Karpas-422 (cell line): ENCODE measurements at regions not wholly inside any gene's neighbourhood (a gene's known extent, or its start where the extent isn't known, plus 50 kb on each side); places are given as distances from the start of the nearest gene placed in this dataset.

Experiments
- DNase-seq: peaks from one replicate; pipeline ENCODE4 v3.0.0-alpha.2; 2015
- H2AFZ ChIP-seq: fragments of 200-600 bp; sonication (generic); 2 replicates; pipeline ENCODE4 v1.6.1; 2014; ENCODE audit warnings: antibody characterized with exemption, low read length, mixed read lengths
- H3K27ac ChIP-seq: fragments of 200-600 bp; sonication (generic); 2 replicates; pipeline ENCODE4 v1.5.1; 2014; ENCODE audit warnings: mild to moderate bottlenecking, low read length, moderate library complexity
- H3K27me3 ChIP-seq: fragments of 200-600 bp; sonication (generic); 2 replicates; pipeline ENCODE4 v1.6.1; 2014; ENCODE audit warnings: low read length, mixed read lengths
- H3K36me3 ChIP-seq: fragments of 200-600 bp; sonication (generic); 2 replicates; pipeline ENCODE4 v1.6.1; 2014; ENCODE audit warnings: low read length, mixed read lengths; ENCODE audit not compliant: insufficient read depth
- H3K4me1 ChIP-seq: fragments of 200-600 bp; sonication (generic); 2 replicates; pipeline ENCODE4 v1.6.1; 2014; ENCODE audit warnings: mild to moderate bottlenecking, low read length, mixed read lengths
- H3K4me2 ChIP-seq: fragments of 200-600 bp; sonication (generic); 2 replicates; pipeline ENCODE4 v1.6.1; 2014; ENCODE audit warnings: low read length, low read depth, mild to moderate bottlenecking; ENCODE audit not compliant: poor library complexity, severe bottlenecking
- H3K4me3 ChIP-seq: fragments of 200-600 bp; sonication (generic); 2 replicates; pipeline ENCODE4 v1.5.1; 2014; ENCODE audit warnings: mild to moderate bottlenecking, antibody characterized with exemption, low read length, mixed read lengths
- H3K79me2 ChIP-seq: fragments of 200-600 bp; sonication (generic); 2 replicates; pipeline ENCODE4 v1.6.1; 2014; ENCODE audit warnings: mild to moderate bottlenecking, low read length, mixed read lengths
- H3K9ac ChIP-seq: fragments of 200-600 bp; sonication (generic); 2 replicates; pipeline ENCODE4 v1.6.0; 2014; ENCODE audit warnings: low read length
- H3K9me2 ChIP-seq: fragments of 200-600 bp; sonication (generic), shearing (Covaris generic); replicated peaks from 2 replicates; pipeline ENCODE4 v1.6.0; 2014; ENCODE audit warnings: mild to moderate bottlenecking, low read length, moderate library complexity; ENCODE audit not compliant: insufficient read depth
- H3K9me3 ChIP-seq: fragments of 300-700, 200-600 bp; sonication (generic); 2 replicates; pipeline ENCODE4 v1.6.1; 2014; ENCODE audit warnings: low read length, mixed read lengths
- H4K20me1 ChIP-seq: fragments of 200-600 bp; sonication (generic); 2 replicates; pipeline ENCODE4 v1.6.1; 2014; ENCODE audit warnings: mild to moderate bottlenecking, antibody characterized with exemption, low read length, low read depth; ENCODE audit not compliant: insufficient read depth

DNA sequence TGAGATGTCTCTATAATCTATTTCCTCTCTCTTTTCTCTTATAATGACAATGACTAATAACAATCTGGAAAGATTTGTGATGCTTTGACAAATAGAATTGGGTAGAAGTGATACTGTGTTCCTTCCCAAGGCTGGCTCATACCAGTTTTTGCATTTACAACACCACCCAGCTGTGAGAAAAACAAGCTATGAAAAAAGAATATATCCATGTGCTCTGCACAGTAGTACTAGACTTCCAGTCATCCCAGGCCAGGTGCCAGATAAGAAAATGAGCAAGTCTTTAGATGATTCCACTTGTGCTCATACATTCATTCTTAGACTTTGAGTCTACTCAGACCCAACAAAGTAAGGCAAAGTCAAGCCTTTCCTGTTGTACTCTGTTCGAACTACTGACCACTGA lies 350.2 kb upstream of the POU1F1 start:
- Histone ChIP-seq H3K27ac (no peak overlapping the region), H3K4me2 (no peak overlapping the region), H3K27me3 (no peaks in the 10 kb centered on the region), H3K9me3 (no peaks in the 10 kb centered on the region), H3K4me3 (no peak overlapping the region), H3K9ac (no peak overlapping the region), H2AFZ (no peak overlapping the region), H3K9me2 (0 out of 2 replicates have a peak, but pooled peaks cover 3% of the 10 kb centered on the region), H4K20me1 (no peaks in the 10 kb centered on the region), H3K79me2 (no peaks in the 10 kb centered on the region), H3K36me3 (no peaks in the 10 kb centered on the region), H3K4me1 (no peaks in the 10 kb centered on the region)
- no peak for DNase-seq

DNA sequence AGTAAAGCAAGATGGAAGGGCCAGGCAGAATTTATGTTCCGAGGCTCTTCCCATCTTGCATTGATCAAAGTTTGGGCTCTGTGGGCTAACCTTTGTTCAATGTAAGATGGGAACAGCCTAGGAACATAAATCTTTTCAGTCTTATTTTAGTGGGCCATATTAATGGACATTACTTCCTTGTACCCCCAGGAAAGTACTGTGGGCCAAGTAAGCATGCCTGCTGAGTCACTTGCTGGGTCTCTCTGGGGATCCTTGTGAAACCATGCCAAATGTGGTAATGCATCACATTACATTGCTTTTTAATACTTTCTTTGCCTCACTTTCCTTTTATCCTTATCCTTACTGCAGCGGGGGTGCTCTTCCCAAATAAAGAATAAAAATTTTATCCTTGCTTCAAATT lies 349.5 kb upstream of the POU1F1 start:
- H3K4me3 ChIP-seq, result no peak overlapping the region

DNA sequence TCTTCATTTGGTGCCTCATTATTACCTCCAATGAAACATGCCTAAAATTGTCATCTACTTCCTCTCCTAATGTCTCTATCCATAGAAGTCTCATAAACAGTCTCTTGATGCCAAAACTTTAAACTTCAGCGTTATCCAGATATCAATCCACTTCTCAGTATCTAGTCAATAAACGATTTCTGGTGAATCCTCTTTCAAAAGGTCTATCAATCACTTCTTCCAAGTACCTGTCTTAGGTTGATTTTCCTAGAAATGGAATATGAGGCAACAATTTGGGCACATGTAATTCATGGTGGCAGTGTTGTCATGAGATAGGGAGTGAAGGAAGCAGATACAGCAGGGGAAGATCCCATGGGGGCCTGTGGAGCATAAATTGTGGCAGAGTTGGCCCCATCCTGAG lies 348.5 kb upstream of the POU1F1 start:
- no peak overlapping the region for H3K9ac ChIP-seq
- no peaks in the 10 kb centered on the region for H3K4me1 ChIP-seq
- no peaks in the 10 kb centered on the region for H3K27me3 ChIP-seq
- H3K79me2 ChIP-seq, result no peaks in the 10 kb centered on the region
- H3K9me3 ChIP-seq, result no peaks in the 10 kb centered on the region
- H3K27ac ChIP-seq, result no peak overlapping the region
- no peaks in the 10 kb centered on the region for H3K36me3 ChIP-seq
- H4K20me1 ChIP-seq, result no peaks in the 10 kb centered on the region
- no peak overlapping the region for H2AFZ ChIP-seq
- 0 out of 2 replicates have a peak, but pooled peaks cover 3% of the 10 kb centered on the region for H3K9me2 ChIP-seq
- H3K4me2 ChIP-seq, result no peak overlapping the region
- H3K4me3 ChIP-seq, result no peak overlapping the region
- no peak for DNase-seq

More for the DNA sequence above, 349.5 kb upstream of the POU1F1 start:
- H3K4me2 ChIP-seq, result no peak overlapping the region
- H3K9me2 ChIP-seq, result 0 out of 2 replicates have a peak, but pooled peaks cover 3% of the 10 kb centered on the region
- H4K20me1 ChIP-seq, result no peaks in the 10 kb centered on the region
- no peaks in the 10 kb centered on the region for H3K9me3 ChIP-seq
- no peaks in the 10 kb centered on the region for H3K4me1 ChIP-seq
- no peaks in the 10 kb centered on the region for H3K79me2 ChIP-seq
- DNase-seq, result no peak
- H3K27ac ChIP-seq, result no peak overlapping the region
- H3K27me3 ChIP-seq, result no peaks in the 10 kb centered on the region
- no peak overlapping the region for H2AFZ ChIP-seq
- H3K9ac ChIP-seq, result no peak overlapping the region
- H3K36me3 ChIP-seq, result no peaks in the 10 kb centered on the region

DNA sequence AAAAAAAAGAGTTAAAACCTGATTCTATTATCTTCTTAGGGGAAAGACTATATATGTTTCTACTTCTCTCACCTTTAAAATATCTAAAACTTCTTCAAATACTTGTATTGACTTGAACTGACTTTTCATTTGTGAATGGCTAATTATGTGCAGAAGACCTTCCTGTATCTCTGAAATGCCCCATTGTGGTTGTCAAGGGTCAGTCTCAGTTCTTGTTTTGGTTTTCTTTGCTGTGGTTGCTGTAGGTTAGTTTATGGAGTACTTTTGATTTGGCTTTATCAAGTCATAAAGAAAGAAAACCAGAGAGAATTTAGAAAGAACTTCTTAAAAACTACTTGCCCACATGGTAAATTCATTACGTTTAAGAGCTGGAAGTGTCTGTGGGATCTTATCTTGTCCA lies 345.3 kb upstream of the POU1F1 start:
- DNase-seq, result no peak
- H4K20me1 ChIP-seq, result no peaks in the 10 kb centered on the region
- no peaks in the 10 kb centered on the region; the same call in 1 of the 2 replicates for H3K9me3 ChIP-seq
- no peak overlapping the region for H3K27ac ChIP-seq
- H3K9ac ChIP-seq, result no peak overlapping the region
- H3K36me3 ChIP-seq, result no peaks in the 10 kb centered on the region
- no peak overlapping the region for H2AFZ ChIP-seq
- no peaks in the 10 kb centered on the region for H3K79me2 ChIP-seq
- no peak overlapping the region for H3K4me2 ChIP-seq
- H3K27me3 ChIP-seq, result no peaks in the 10 kb centered on the region
- 0 out of 2 replicates have a peak, but pooled peaks cover 3% of the 10 kb centered on the region for H3K9me2 ChIP-seq
- H3K4me3 ChIP-seq, result no peak overlapping the region
- H3K4me1 ChIP-seq, result no peaks in the 10 kb centered on the region

GRCh38 chr3:87615506-87615905 lies 339.1 kb upstream of the POU1F1 start:
- Histone ChIP-seq H4K20me1 (no peaks in the 10 kb centered on the region), H3K9me2 (no peaks in the 10 kb centered on the region), H3K4me2 (no peak overlapping the region), H3K27ac (no peak overlapping the region), H3K9ac (no peak overlapping the region), H3K9me3 (no peaks in the 10 kb centered on the region; the same call in none of the 2 replicates), H3K4me3 (no peak overlapping the region), H3K4me1 (no peaks in the 10 kb centered on the region), H2AFZ (no peak overlapping the region), H3K79me2 (no peaks in the 10 kb centered on the region), H3K36me3 (no peaks in the 10 kb centered on the region), H3K27me3 (no peaks in the 10 kb centered on the region)
- DNase-seq, result no peak

DNA sequence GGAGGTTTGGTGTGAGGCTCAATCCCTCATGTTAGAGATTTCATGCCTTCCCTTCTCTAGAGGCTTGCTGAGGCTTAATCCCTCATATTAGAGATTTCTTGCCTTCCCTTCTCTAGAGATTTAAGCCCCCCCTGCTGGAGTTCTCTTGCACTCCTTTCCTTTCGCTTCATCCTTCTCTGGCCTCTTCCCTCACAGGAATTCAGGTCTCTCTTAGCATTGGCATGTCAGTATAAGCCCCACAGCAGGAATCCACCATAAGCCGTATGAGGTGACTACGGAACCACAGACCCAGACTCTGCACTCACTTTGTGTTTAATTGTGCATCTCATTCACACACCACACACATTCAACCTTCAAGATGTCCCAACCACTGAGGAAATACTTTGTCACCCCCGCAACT lies 338.6 kb upstream of the POU1F1 start:
- H3K27ac ChIP-seq, result no peak overlapping the region
- no peaks in the 10 kb centered on the region for H3K79me2 ChIP-seq
- no peak overlapping the region for H3K4me3 ChIP-seq
- no peak overlapping the region for H3K4me2 ChIP-seq
- no peaks in the 10 kb centered on the region for H3K36me3 ChIP-seq
- H3K9me3 ChIP-seq, result no peaks in the 10 kb centered on the region; the same call in none of the 2 replicates
- no peak overlapping the region for H3K9ac ChIP-seq
- no peaks in the 10 kb centered on the region for H3K4me1 ChIP-seq
- H2AFZ ChIP-seq, result no peak overlapping the region
- no peaks in the 10 kb centered on the region for H3K27me3 ChIP-seq
- no peaks in the 10 kb centered on the region for H4K20me1 ChIP-seq
- DNase-seq, result no peak
- no peaks in the 10 kb centered on the region for H3K9me2 ChIP-seq

DNA sequence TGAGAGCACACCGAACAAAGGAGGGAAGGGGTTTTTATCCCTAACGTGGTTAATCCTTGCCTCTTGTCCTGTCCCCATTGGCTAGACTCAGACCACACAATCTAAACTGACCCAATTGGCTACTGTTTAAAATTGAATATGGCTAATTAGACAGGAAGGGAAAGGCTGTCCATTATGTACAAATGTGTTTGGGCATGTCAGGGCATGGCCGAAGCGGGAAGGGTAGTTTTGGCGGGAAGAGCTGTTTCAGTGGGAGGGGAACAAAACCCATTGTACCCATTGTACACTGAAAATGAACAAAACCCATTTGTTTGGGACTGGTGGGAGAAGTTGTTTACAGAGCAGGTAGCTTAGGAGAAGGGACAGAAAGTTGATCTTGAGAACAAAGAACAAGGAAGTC lies 330.9 kb upstream of the POU1F1 start:
- DNase-seq, result no peak
- no peak overlapping the region for H3K4me3 ChIP-seq
- no peak overlapping the region for H3K4me2 ChIP-seq
- H3K9me3 ChIP-seq, result peaks cover 10% of the 10 kb centered on the region; the same call in 1 of the 2 replicates
- H4K20me1 ChIP-seq, result no peaks in the 10 kb centered on the region
- H3K36me3 ChIP-seq, result no peaks in the 10 kb centered on the region
- H2AFZ ChIP-seq, result no peak overlapping the region
- no peaks in the 10 kb centered on the region for H3K9me2 ChIP-seq
- H3K4me1 ChIP-seq, result no peaks in the 10 kb centered on the region
- no peak overlapping the region for H3K9ac ChIP-seq
- H3K79me2 ChIP-seq, result no peaks in the 10 kb centered on the region
- no peaks in the 10 kb centered on the region for H3K27me3 ChIP-seq
- no peak overlapping the region for H3K27ac ChIP-seq

GRCh38 chr3:87595798-87596197 lies 319.4 kb upstream of the POU1F1 start:
- Histone ChIP-seq H3K9me2 (no peaks in the 10 kb centered on the region), H4K20me1 (no peaks in the 10 kb centered on the region), H3K4me3 (no peak overlapping the region), H3K4me1 (no peaks in the 10 kb centered on the region), H2AFZ (no peak overlapping the region), H3K4me2 (no peak overlapping the region), H3K9me3 (no peaks in the 10 kb centered on the region), H3K27ac (no peak overlapping the region), H3K27me3 (no peaks in the 10 kb centered on the region), H3K36me3 (no peaks in the 10 kb centered on the region), H3K9ac (no peak overlapping the region), H3K79me2 (no peaks in the 10 kb centered on the region)
- no peak for DNase-seq

DNA sequence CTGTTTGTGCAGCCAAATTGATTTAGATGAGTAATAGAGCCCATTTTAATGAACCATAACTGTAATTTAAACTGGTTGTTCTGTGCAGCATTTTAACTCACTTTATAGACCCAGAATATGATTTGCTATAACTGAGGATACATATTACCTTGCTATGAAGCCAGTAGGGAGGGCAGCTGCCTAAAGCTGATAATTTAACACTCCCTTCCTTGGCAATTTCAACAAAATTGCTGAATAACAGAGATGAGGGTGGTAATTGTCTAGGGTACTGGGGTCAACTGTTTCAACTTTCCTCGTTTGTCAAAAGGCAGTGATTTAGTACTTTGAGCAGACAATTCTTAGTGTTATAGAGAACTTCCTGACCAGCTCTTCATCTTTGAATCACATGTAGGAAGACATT lies 304.9 kb upstream of the POU1F1 start:
- H3K9me3 ChIP-seq, result no peaks in the 10 kb centered on the region
- no peak overlapping the region for H2AFZ ChIP-seq
- no peaks in the 10 kb centered on the region for H3K4me1 ChIP-seq
- H3K36me3 ChIP-seq, result no peaks in the 10 kb centered on the region
- no peak overlapping the region for H3K27ac ChIP-seq
- no peak overlapping the region for H3K9ac ChIP-seq
- no peaks in the 10 kb centered on the region for H4K20me1 ChIP-seq
- no peaks in the 10 kb centered on the region for H3K27me3 ChIP-seq
- DNase-seq, result no peak
- H3K79me2 ChIP-seq, result no peaks in the 10 kb centered on the region
- no peak overlapping the region for H3K4me3 ChIP-seq
- no peaks in the 10 kb centered on the region for H3K9me2 ChIP-seq
- H3K4me2 ChIP-seq, result no peak overlapping the region
